ENCODE measurements at regions not wholly inside any gene's neighbourhood (a gene's known extent, or its start where the extent isn't known, plus 50 kb on each side); places are given as distances from the start of the nearest gene placed in this dataset.

DNA sequence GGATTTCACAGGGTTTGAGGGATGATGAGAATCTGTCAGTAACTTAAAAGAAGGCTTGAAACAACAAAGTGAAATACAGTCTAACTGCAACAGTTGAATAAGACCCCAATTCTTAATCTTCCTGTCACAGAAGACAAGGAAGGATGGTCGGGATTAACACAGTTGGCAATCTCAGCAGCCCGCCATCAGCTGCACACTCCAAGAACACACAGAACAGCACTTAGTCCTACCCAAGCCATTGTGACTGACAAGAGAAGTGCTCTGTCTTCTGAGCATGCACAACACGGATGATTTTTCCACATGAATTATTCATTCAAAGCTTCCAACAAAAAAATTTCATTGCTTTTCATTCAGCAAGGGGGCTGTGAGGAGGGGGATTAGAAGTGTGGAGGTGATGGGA lies 576.1 kb downstream of the TLE4 start:
- Histone ChIP-seq H4K20me1 (ENCODE audit: control insufficient read depth, extremely low read depth, insufficient read depth, low read length) (no peaks in the 10 kb centered on the region), H3K4me3 (ENCODE audit: control insufficient read depth in 2 of 3, extremely low read depth in 1 of 3, insufficient read depth in 2 of 3, low read depth in 1 of 3, low read length in 3 of 3) (no peak overlapping the region), H3K9ac (ENCODE audit: control insufficient read depth, extremely low read depth, insufficient read depth, low read length) (no peak overlapping the region), H3K27ac (ENCODE audit: control insufficient read depth, insufficient read depth, low read length) (no peak overlapping the region), H3K4me1 (ENCODE audit: control insufficient read depth, extremely low read depth, insufficient read depth, low read length) (no peaks in the 10 kb centered on the region), H2AFZ (ENCODE audit: control insufficient read depth, low read length) (no peak overlapping the region), H3K36me3 (ENCODE audit: control insufficient read depth in 2 of 2, extremely low read depth in 1 of 2, insufficient read depth in 2 of 2, low read length in 2 of 2) (no peaks in the 10 kb centered on the region), H3K4me2 (ENCODE audit: control insufficient read depth, extremely low read depth, insufficient read depth, low read depth, low read length) (no peak overlapping the region), H3K79me2 (ENCODE audit: control insufficient read depth, insufficient read depth, low read length) (no peaks in the 10 kb centered on the region), H3K27me3 (ENCODE audit: control insufficient read depth, extremely low read depth, insufficient read depth, low read length) (no peaks in the 10 kb centered on the region), H3K9me3 (ENCODE audit: control insufficient read depth, low read depth, low read length) (no peaks in the 10 kb centered on the region), H3K9me1 (ENCODE audit: control insufficient read depth, extremely low read depth, insufficient read depth, low read length) (no peaks in the 10 kb centered on the region)
- DNase-seq (ENCODE audit: low read depth, low spot score), result no peak
- no peak for FAIRE-seq
- no peak for TF ChIP-seq EZH2 (IDR thresholded peaks at IDR 0.05; ENCODE audit: low read length)
- TF ChIP-seq CTCF (optimal IDR thresholded peaks at IDR 0.05 in 1 of 3, IDR thresholded peaks at IDR 0.05 in 1 of 3, conservative IDR thresholded peaks at IDR 0.05 in 1 of 3; ENCODE audit: extremely low read depth in 1 of 3, insufficient read depth in 2 of 3, low read length in 3 of 3), result no peak
- dilution Hi-C loops (cut with MboI; ENCODE audit: extremely low pct_ligation_motif_present, low sequenced_read_pairs), result no loop called here

GRCh38 chr9:80146466-80146865 lies 574.7 kb downstream of the TLE4 start:
- no peak overlapping the region for H2AFZ ChIP-seq (ENCODE audit: control insufficient read depth, low read length)
- dilution Hi-C loops (cut with MboI; ENCODE audit: extremely low pct_ligation_motif_present, low sequenced_read_pairs), result no loop called here
- no peaks in the 10 kb centered on the region for H4K20me1 ChIP-seq (ENCODE audit: control insufficient read depth, extremely low read depth, insufficient read depth, low read length)
- H3K4me3 ChIP-seq (ENCODE audit: control insufficient read depth in 2 of 3, extremely low read depth in 1 of 3, insufficient read depth in 2 of 3, low read depth in 1 of 3, low read length in 3 of 3), result no peak overlapping the region
- H3K4me1 ChIP-seq (ENCODE audit: control insufficient read depth, extremely low read depth, insufficient read depth, low read length), result no peaks in the 10 kb centered on the region
- H3K27ac ChIP-seq (ENCODE audit: control insufficient read depth, insufficient read depth, low read length), result no peak overlapping the region
- no peaks in the 10 kb centered on the region for H3K79me2 ChIP-seq (ENCODE audit: control insufficient read depth, insufficient read depth, low read length)
- no peak for FAIRE-seq
- peak in 2 of 3 experiments; percentile 5 to 20 for TF ChIP-seq CTCF (optimal IDR thresholded peaks at IDR 0.05 in 1 of 3, IDR thresholded peaks at IDR 0.05 in 1 of 3, conservative IDR thresholded peaks at IDR 0.05 in 1 of 3; ENCODE audit: extremely low read depth in 1 of 3, insufficient read depth in 2 of 3, low read length in 3 of 3)
- no peak for TF ChIP-seq EZH2 (IDR thresholded peaks at IDR 0.05; ENCODE audit: low read length)
- H3K4me2 ChIP-seq (ENCODE audit: control insufficient read depth, extremely low read depth, insufficient read depth, low read depth, low read length), result no peak overlapping the region
- no peaks in the 10 kb centered on the region for H3K9me1 ChIP-seq (ENCODE audit: control insufficient read depth, extremely low read depth, insufficient read depth, low read length)
- DNase-seq (ENCODE audit: low read depth, low spot score), result no peak
- H3K9ac ChIP-seq (ENCODE audit: control insufficient read depth, extremely low read depth, insufficient read depth, low read length), result no peak overlapping the region
- H3K9me3 ChIP-seq (ENCODE audit: control insufficient read depth, low read depth, low read length), result no peaks in the 10 kb centered on the region
- H3K27me3 ChIP-seq (ENCODE audit: control insufficient read depth, extremely low read depth, insufficient read depth, low read length), result no peaks in the 10 kb centered on the region
- H3K36me3 ChIP-seq (ENCODE audit: control insufficient read depth in 2 of 2, extremely low read depth in 1 of 2, insufficient read depth in 2 of 2, low read length in 2 of 2), result no peaks in the 10 kb centered on the region
